HepG2 (cell line): ENCODE measurements at regions not wholly inside any gene's neighbourhood (a gene's known extent, or its start where the extent isn't known, plus 50 kb on each side); places are given as distances from the start of the nearest gene placed in this dataset.

Source experiments
- ATAC-seq: fragments of 200-7000 bp; cut with Tn5 transposase; 3 replicates; pipeline ENCODE4 v1.9.1; 2020; ENCODE audit warnings: mild to moderate bottlenecking, moderate library complexity
- BruUV-seq: library from RNA; stranded (reverse); fragments of 400-500 nt; replicated peaks from 2 replicates; lab custom pipeline; 2021; lab: Mats Ljungman, UMichigan
- CTCF ChIA-PET: fragments of 300-600 bp; formaldehyde crosslinking; extraction: SDS; loops from one replicate; lab custom pipeline; 2021; ENCODE audit warnings: low total read pairs, inconsistent platforms, low intra/inter-chr PET ratio; lab: Yijun Ruan, JAX
- POLR2A ChIA-PET: fragments of 350-600 bp; sonication (Branson Sonifier 250); formaldehyde crosslinking; loops from one replicate; lab custom pipeline; 2020; ENCODE audit warnings: antibody characterized with exemption, inconsistent platforms; lab: Yijun Ruan, JAX
- DNase-seq: peaks from one replicate; pipeline ENCODE4 v3.0.0-alpha.2; 2015; ENCODE audit warnings: low spot score
- FAIRE-seq: peaks from 3 replicates; lab custom pipeline; 2011; peaks lifted over from hg19 to GRCh38; lab: Jason Lieb, UNC
- H2AFZ ChIP-seq: one replicate; pipeline ENCODE4 v1.6.1; 2011; ENCODE audit warnings: low read length, inconsistent platforms
- H3K27ac ChIP-seq: fragments of 300-600 bp; 3 replicates; pipeline ENCODE4 v1.8.0; 2011; ENCODE audit warnings: mixed run types, mild to moderate bottlenecking, mixed read lengths, low read length, inconsistent platforms; ENCODE audit not compliant: insufficient read depth; ENCODE audit errors: extremely low read length
- H3K27me3 ChIP-seq, 2 experiments: fragments of 200-600 bp in 1 of 2; 2 replicates in 1 of 2; 3 replicates in 1 of 2; pipeline versions ENCODE4 v1.6.0 to v1.8.0; 2011; ENCODE audit warnings: low read length in 2 of 2, mild to moderate bottlenecking in 2 of 2, moderate library complexity in 2 of 2, inconsistent platforms in 1 of 2; ENCODE audit not compliant: insufficient read depth in 2 of 2, control insufficient read depth in 1 of 2
- H3K36me3 ChIP-seq, 2 experiments: fragments of 200-600 bp in 1 of 2; replicated peaks in 1 of 2; 2 replicates in 1 of 2; 3 replicates in 1 of 2; pipeline versions ENCODE4 v1.5.1 to v1.8.0; 2011; ENCODE audit warnings: low read length in 2 of 2, inconsistent platforms in 1 of 2; ENCODE audit not compliant: insufficient read depth in 2 of 2, control insufficient read depth in 1 of 2
- H3K4me1 ChIP-seq: 2 replicates; pipeline ENCODE4 v1.5.1; 2012; ENCODE audit warnings: low read length, inconsistent platforms; ENCODE audit not compliant: insufficient read depth
- H3K4me2 ChIP-seq: 2 replicates; pipeline ENCODE4 v1.6.0; 2011; ENCODE audit warnings: low read depth, low read length, inconsistent platforms
- H3K4me3 ChIP-seq, 3 experiments: fragments of 200-600 bp in 1 of 3; sonication (generic), shearing (Covaris generic) in 1 of 3; replicated peaks in 1 of 3; 2 replicates each; pipeline ENCODE4 v1.5.1; 2011 to 2016; ENCODE audit warnings: low read length in 3 of 3, inconsistent platforms in 2 of 3, low read depth in 2 of 3, mild to moderate bottlenecking in 2 of 3, control low read depth in 1 of 3, mixed read lengths in 1 of 3; ENCODE audit not compliant: insufficient read depth in 1 of 3
- H3K79me2 ChIP-seq: one replicate; pipeline ENCODE4 v1.6.1; 2011; ENCODE audit warnings: low read length, inconsistent platforms; ENCODE audit not compliant: insufficient read depth
- H3K9ac ChIP-seq: 2 replicates; pipeline ENCODE4 v1.6.0; 2011; ENCODE audit warnings: mild to moderate bottlenecking, low read depth, low read length, inconsistent platforms; ENCODE audit not compliant: insufficient read depth
- H3K9me3 ChIP-seq: 2 replicates; pipeline ENCODE4 v1.5.1; 2012; ENCODE audit warnings: mild to moderate bottlenecking, low read length
- H4K20me1 ChIP-seq: 2 replicates; pipeline ENCODE4 v1.6.0; 2011; ENCODE audit warnings: inconsistent platforms, mild to moderate bottlenecking, low read length, moderate library complexity; ENCODE audit not compliant: insufficient read depth
- ZNF18 ChIP-seq: sonication (generic); formaldehyde crosslinking; IDR thresholded peaks from 2 replicates; pipeline ENCODE4 v1.8.0; 2022; ENCODE audit warnings: mild to moderate bottlenecking, missing genetic modification reagents; ENCODE audit not compliant: insufficient replicate concordance
- ZNF629 ChIP-seq: sonication (generic); formaldehyde crosslinking; conservative IDR thresholded peaks from 2 replicates; pipeline ENCODE4 v1.5.0; 2020; ENCODE audit warnings: missing genetic modification reagents
- ZNF644 ChIP-seq: IDR thresholded peaks from 2 replicates; pipeline ENCODE4 v1.6.1; 2016; ENCODE audit warnings: low read depth
- ZNF710 ChIP-seq: sonication (generic); formaldehyde crosslinking; IDR thresholded peaks from 2 replicates; pipeline ENCODE4 v1.5.0; 2020; ENCODE audit warnings: mild to moderate bottlenecking, missing genetic modification reagents, borderline replicate concordance
- WGBS: methylation state at CpG from one replicate; pipeline ENCODE4 v1.1.6; 2017; ENCODE audit warnings: low lambda C conversion rate; 5-methylcytosine and 5-hydroxymethylcytosine counted together
- in situ Hi-C: cut with HindIII; loops from 2 replicates; pipeline ENCODE4 v1.10.0; 2017; ENCODE audit warnings: low pct_unique_long_range_greater_than_20kb; ENCODE audit not compliant: extremely low pct_ligation_motif_present
- intact Hi-C: fragments of 100-400 bp; cut with micrococcal nuclease; formaldehyde crosslinking; loops from one replicate; pipeline ENCODE4 v1.10.0; 2022; ENCODE audit not compliant: unreplicated experiment

- TF ChIP-seq ZNF18 (CRISPR knock-in tag) (no peak), ZNF710 (CRISPR knock-in tag) (no peak)
- TF ChIP-seq, all 625 proteins: peak for 0
Measured at GRCh38 chr12:93061473-93062419, 132.7 kb upstream of the EEA1 start (continued).

GRCh38 chr12:93065896-93066295, 136.8 kb upstream of the EEA1 start:
- CTCF ChIA-PET = no interaction called here
- Histone ChIP-seq H3K27ac (no peak overlapping the region), H3K4me1 (peaks cover 9% of the 10 kb centered on the region), H3K27me3 (no peaks in the 10 kb centered on the region; a peak in 2 of 5 replicates), H2AFZ (no peak overlapping the region), H3K79me2 (no peaks in the 10 kb centered on the region), H3K4me2 (no peak overlapping the region)
- 62% methylated on average over 3 of the region's 3 CpGs for WGBS
- no TSS peak for BruUV-seq
- TF ChIP-seq ZNF629 (peak; percentile 56), ZNF644 (no peak)
- TF ChIP-seq, all 625 proteins: peak for 1
- Histone ChIP-seq H4K20me1 (no peaks in the 10 kb centered on the region), H3K36me3 (no peaks in the 10 kb centered on the region; a peak in 1 of 5 replicates), H3K9ac (no peak overlapping the region), H3K4me3 (no peak overlapping the region), H3K9me3 (no peaks in the 10 kb centered on the region)
- FAIRE-seq (no peak), DNase-seq (no peak), ATAC-seq (no peak)
- in situ Hi-C loops = no loop called here
- POLR2A ChIA-PET = no interaction called here
- intact Hi-C loops = no loop called here
